ENCODE measurements at regions not wholly inside any gene's neighbourhood (a gene's known extent, or its start where the extent isn't known, plus 50 kb on each side); places are given as distances from the start of the nearest gene placed in this dataset.

- no peak for TF ChIP-seq CTCF (IDR thresholded peaks at IDR 0.05)
- H3K4me3 ChIP-seq = no peak overlapping the region
- no peak overlapping the region for H3K9ac ChIP-seq (ENCODE audit: low read depth in 2 of 2, low read length in 2 of 2)
- no peaks in the 10 kb centered on the region for H3K4me1 ChIP-seq
- no peaks in the 10 kb centered on the region for H3K36me3 ChIP-seq
- no peak overlapping the region for H3K27ac ChIP-seq
- no peaks in the 10 kb centered on the region for H3K9me3 ChIP-seq
- intact Hi-C loops (cut with DNase I) = no loop called here
- DNase-seq = no peak
- no peaks in the 10 kb centered on the region for H3K27me3 ChIP-seq
Measured at GRCh38 chr4:97239667-97239997, 903.6 kb downstream of the STPG2 start.

GRCh38 chr4:97252615-97253154 lies 890.6 kb downstream of the STPG2 start:
- Histone ChIP-seq H3K9me3 (no peaks in the 10 kb centered on the region), H3K4me1 (no peaks in the 10 kb centered on the region), H3K27me3 (no peaks in the 10 kb centered on the region), H3K36me3 (no peaks in the 10 kb centered on the region), H3K9ac (ENCODE audit: low read depth in 2 of 2, low read length in 2 of 2) (no peak overlapping the region), H3K4me3 (no peak overlapping the region), H3K27ac (no peak overlapping the region)
- TF ChIP-seq CTCF (IDR thresholded peaks at IDR 0.05) = no peak
- no peak for DNase-seq
- intact Hi-C loops (cut with DNase I) = no loop called here

- no peak for TF ChIP-seq CTCF (IDR thresholded peaks at IDR 0.05)
Measured at GRCh38 chr4:97262769-97263168, 880.5 kb downstream of the STPG2 start.

GRCh38 chr4:97270051-97270450 lies 873.2 kb downstream of the STPG2 start:
- H3K9ac ChIP-seq (ENCODE audit: low read depth in 2 of 2, low read length in 2 of 2) = no peak overlapping the region
- TF ChIP-seq CTCF (IDR thresholded peaks at IDR 0.05) = no peak
- H3K27ac ChIP-seq = no peak overlapping the region
- H3K4me1 ChIP-seq = no peaks in the 10 kb centered on the region
- no peaks in the 10 kb centered on the region for H3K27me3 ChIP-seq
- no peaks in the 10 kb centered on the region for H3K36me3 ChIP-seq
- no peak for DNase-seq
- intact Hi-C loops (cut with DNase I) = no loop called here
- no peak overlapping the region for H3K4me3 ChIP-seq
- no peaks in the 10 kb centered on the region for H3K9me3 ChIP-seq

More at GRCh38 chr4:97262769-97263168, 880.5 kb downstream of the STPG2 start:
- no peak overlapping the region for H3K4me3 ChIP-seq
- H3K4me1 ChIP-seq = no peaks in the 10 kb centered on the region
- no peak overlapping the region for H3K27ac ChIP-seq
- intact Hi-C loops (cut with DNase I) = no loop called here
- no peak for DNase-seq
- H3K27me3 ChIP-seq = no peaks in the 10 kb centered on the region
- no peak overlapping the region for H3K9ac ChIP-seq (ENCODE audit: low read depth in 2 of 2, low read length in 2 of 2)
- no peaks in the 10 kb centered on the region for H3K9me3 ChIP-seq
- no peaks in the 10 kb centered on the region for H3K36me3 ChIP-seq

GRCh38 chr4:97279391-97279790 lies 863.9 kb downstream of the STPG2 start:
- no peak overlapping the region for H3K9ac ChIP-seq (ENCODE audit: low read depth in 2 of 2, low read length in 2 of 2)
- intact Hi-C loops (cut with DNase I) = no loop called here
- no peak overlapping the region for H3K27ac ChIP-seq
- DNase-seq = no peak
- no peaks in the 10 kb centered on the region for H3K9me3 ChIP-seq
- TF ChIP-seq CTCF (IDR thresholded peaks at IDR 0.05) = no peak
- no peak overlapping the region for H3K4me3 ChIP-seq
- H3K4me1 ChIP-seq = no peaks in the 10 kb centered on the region
- no peaks in the 10 kb centered on the region for H3K27me3 ChIP-seq
- H3K36me3 ChIP-seq = no peaks in the 10 kb centered on the region

GRCh38 chr4:97300561-97300960 lies 842.7 kb downstream of the STPG2 start:
- H3K9me3 ChIP-seq = no peaks in the 10 kb centered on the region

More at GRCh38 chr4:97300561-97300960, 842.7 kb downstream of the STPG2 start:
- intact Hi-C loops (cut with DNase I) = no loop called here
- no peaks in the 10 kb centered on the region for H3K27me3 ChIP-seq
- no peak for TF ChIP-seq CTCF (IDR thresholded peaks at IDR 0.05)
- DNase-seq = no peak
- H3K4me3 ChIP-seq = no peak overlapping the region
- no peaks in the 10 kb centered on the region for H3K4me1 ChIP-seq
- H3K27ac ChIP-seq = no peak overlapping the region
- H3K9ac ChIP-seq (ENCODE audit: low read depth in 2 of 2, low read length in 2 of 2) = no peak overlapping the region
- H3K36me3 ChIP-seq = no peaks in the 10 kb centered on the region
